Stomach (tissue), 4 donors: ENCODE measurements at regions not wholly inside any gene's neighbourhood (a gene's known extent, or its start where the extent isn't known, plus 50 kb on each side); places are given as distances from the start of the nearest gene placed in this dataset.

Experiments used
- CTCF ChIP-seq, 7 experiments: fragments of 450-650 bp in 4 of 7; fragments of 200-600 bp in 3 of 7; sonication (generic) in 3 of 7; IDR thresholded peaks; one replicate each; pipeline ENCODE4 v1.5.1; 2016 to 2019; ENCODE audit warnings: antibody characterized with exemption in 7 of 7, control low read depth in 2 of 7, mild to moderate bottlenecking in 1 of 7
- EP300 ChIP-seq: sonication (generic); formaldehyde crosslinking; IDR thresholded peaks from one replicate; pipeline ENCODE4 v1.6.1; 2017; ENCODE audit warnings: antibody characterized with exemption
- POLR2A ChIP-seq, 4 donors: fragments of 450-650 bp; IDR thresholded peaks; one replicate each; pipeline ENCODE4 v1.6.1; 2016; ENCODE audit warnings: antibody characterized with exemption in 4 of 4, control low read depth in 2 of 4, mild to moderate bottlenecking in 1 of 4, moderate library complexity in 1 of 4
- POLR2AphosphoS5 ChIP-seq, 3 donors: sonication (generic); formaldehyde crosslinking; IDR thresholded peaks; one replicate each; pipeline ENCODE4 v1.6.1; 2016; ENCODE audit warnings: antibody characterized with exemption in 3 of 3

GRCh38 chr3:180246688-180247195 lies 210.0 kb upstream of the PEX5L start:
- TF ChIP-seq CTCF (IDR thresholded peaks at IDR 0.05): no peak
- no peak for TF ChIP-seq EP300
- no peak for TF ChIP-seq POLR2AphosphoS5 (IDR thresholded peaks at IDR 0.05)
- TF ChIP-seq POLR2A (IDR thresholded peaks at IDR 0.05): no peak
